Aorta (tissue), 5 donors: ENCODE measurements at regions not wholly inside any gene's neighbourhood (a gene's known extent, or its start where the extent isn't known, plus 50 kb on each side); places are given as distances from the start of the nearest gene placed in this dataset.
A peak's percentile ranks its signal among the peaks of the same experiment; 100 is the strongest.

Source experiments
- ATAC-seq: fragments of 200-7000 bp; cut with Tn5 transposase; one replicate; pipeline ENCODE4 v1.9.1; 2022; ENCODE audit warnings: moderate library complexity; ENCODE audit not compliant: low FRiP score
- DNase-seq, 2 donors: peaks; one replicate each; pipeline ENCODE4 v3.0.0-alpha.2; 2020
- H3K27ac ChIP-seq, 2 donors: one replicate each; pipeline ENCODE4 v1.5.1; 2013; ENCODE audit warnings: low read length in 2 of 2, mild to moderate bottlenecking in 2 of 2, moderate library complexity in 2 of 2, control low read depth in 1 of 2, inconsistent platforms in 1 of 2, low read depth in 1 of 2
- H3K27me3 ChIP-seq, 2 donors: one replicate each; pipeline ENCODE4 v1.6.1; 2013; ENCODE audit warnings: control low read depth in 1 of 2, low read length in 1 of 2, mild to moderate bottlenecking in 1 of 2, moderate library complexity in 1 of 2; ENCODE audit not compliant: insufficient read depth in 2 of 2, control insufficient read depth in 1 of 2
- H3K36me3 ChIP-seq, 2 donors: one replicate each; pipeline ENCODE4 v1.6.1; 2013; ENCODE audit warnings: control low read depth in 1 of 2, low read length in 1 of 2, mild to moderate bottlenecking in 1 of 2; ENCODE audit not compliant: insufficient read depth in 2 of 2, control insufficient read depth in 1 of 2
- H3K4me1 ChIP-seq, 2 donors: one replicate each; pipeline ENCODE4 v1.6.1; 2013; ENCODE audit warnings: low read length in 2 of 2, control low read depth in 1 of 2, mild to moderate bottlenecking in 1 of 2, moderate library complexity in 1 of 2; ENCODE audit not compliant: insufficient read depth in 2 of 2, control insufficient read depth in 1 of 2
- H3K4me3 ChIP-seq, 2 donors: one replicate each; pipeline ENCODE4 v1.5.1; 2013; ENCODE audit warnings: low read length in 2 of 2, control low read depth in 1 of 2, mild to moderate bottlenecking in 1 of 2
- H3K9me3 ChIP-seq: one replicate; pipeline ENCODE4 v1.6.1; 2013; ENCODE audit warnings: mild to moderate bottlenecking, low read length; ENCODE audit not compliant: control insufficient read depth
- WGBS, 2 donors: extraction: QIAGEN DNeasy Blood & Tissue Kit; methylation state at CpG; one replicate each; pipeline ENCODE4 v1.1.7; 2013; 5-methylcytosine and 5-hydroxymethylcytosine counted together
- intact Hi-C, 2 donors: fragments of 100-400 bp; cut with DNase I; formaldehyde crosslinking; loops; one replicate each; pipeline versions ENCODE4 v1.14.2 to v1.15.0; 2022
- donor health status: healthy with polysubstance abuse.
- donor health status: Bipolar disorder and iron deficiency.
- donor health status: DM: no; HTN: no; CAD: no.
- donor health status: DM: no; HTN: no; CAD: no.
- donor health status: DM: yes; HTN: yes; CAD: no.

DNA sequence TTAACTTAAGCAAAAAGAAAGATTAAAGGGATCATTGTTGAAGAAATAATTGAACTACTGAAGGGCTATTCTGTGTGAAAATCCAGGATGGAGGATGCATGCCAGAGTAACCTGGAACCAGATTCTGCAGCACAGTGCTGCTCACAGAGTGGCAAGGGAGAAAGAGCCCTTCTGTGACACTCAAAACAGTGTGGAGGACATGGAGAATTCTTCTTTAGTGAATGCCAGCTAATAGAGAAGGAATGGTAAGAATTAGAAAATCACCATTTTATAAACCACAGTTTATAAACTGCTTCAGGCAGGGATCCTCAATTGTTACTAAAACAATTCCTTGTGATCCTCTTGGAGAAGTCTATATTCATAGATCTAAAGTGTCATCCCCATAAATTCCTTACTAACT lies 70.4 kb upstream of the ARHGEF26 start:
- ATAC-seq: no peak
- no peak overlapping the region for H3K27ac ChIP-seq
- no peaks in the 10 kb centered on the region for H3K9me3 ChIP-seq

GRCh38 chr3:154059833-154060232 lies 61.4 kb upstream of the ARHGEF26 start:
- WGBS, 2 donors: 17 to 20% methylated on average over 6 of the region's 6 CpGs
- DNase-seq: no peak
- peak overlapping the region; percentile 94 to 100 for H3K27ac ChIP-seq
- H3K27me3 ChIP-seq: no peaks in the 10 kb centered on the region
- ATAC-seq: no peak
- no peaks in the 10 kb centered on the region for H3K36me3 ChIP-seq
- no peak overlapping the region for H3K4me3 ChIP-seq
- H3K4me1 ChIP-seq: peaks cover 4 to 6% of the 10 kb centered on the region in 2 donors
- intact Hi-C loops: no loop called here
- no peaks in the 10 kb centered on the region for H3K9me3 ChIP-seq

More for the DNA sequence above, 70.4 kb upstream of the ARHGEF26 start:
- Histone ChIP-seq H3K4me1 (no peaks in the 10 kb centered on the region), H3K27me3 (no peaks in the 10 kb centered on the region), H3K36me3 (peaks cover 0 to 2% of the 10 kb centered on the region in 2 donors), H3K4me3 (no peak overlapping the region)
- DNase-seq: no peak
- intact Hi-C loops: no loop called here

DNA sequence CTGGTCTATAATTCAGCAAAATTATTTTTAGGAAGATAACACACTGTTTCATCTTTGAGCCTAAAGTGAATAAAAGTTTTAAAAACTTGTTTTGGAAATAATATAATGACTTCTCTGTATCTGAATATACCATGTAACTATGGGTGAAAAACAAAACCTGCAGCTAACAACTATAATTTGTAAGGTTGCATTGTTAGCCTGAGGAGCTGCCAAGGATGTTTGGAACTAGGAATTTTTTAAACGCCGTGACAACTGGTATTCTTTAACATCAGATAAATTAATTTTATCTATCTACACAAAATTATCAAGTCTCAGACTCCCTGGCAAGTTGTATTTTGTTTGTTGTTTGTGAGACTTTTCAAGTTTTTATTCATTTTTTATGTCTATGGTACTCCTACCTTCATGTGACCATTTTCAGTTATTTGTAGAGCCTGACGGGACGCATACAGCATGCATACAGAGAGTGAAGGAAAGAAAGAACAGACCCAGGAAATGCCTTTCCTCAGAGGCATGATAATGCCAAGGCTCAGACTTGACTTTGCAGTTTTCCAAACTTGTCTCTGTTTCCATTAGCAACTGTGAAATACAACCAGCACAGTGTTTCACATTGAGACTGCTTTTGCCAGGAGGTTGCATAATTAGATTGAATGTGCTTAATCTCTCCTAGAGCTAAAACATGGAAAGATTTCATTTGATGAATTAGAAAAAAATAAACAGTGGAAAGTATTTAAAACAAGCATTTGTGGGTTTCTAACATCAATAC lies 60.8 kb upstream of the ARHGEF26 start:
- Histone ChIP-seq H3K4me3 (no peak overlapping the region), H3K27me3 (no peaks in the 10 kb centered on the region), H3K4me1 (peaks cover 4 to 6% of the 10 kb centered on the region in 2 donors), H3K9me3 (no peaks in the 10 kb centered on the region), H3K36me3 (no peaks in the 10 kb centered on the region), H3K27ac (peak overlapping the region; percentile 94 to 100)
- WGBS, 2 donors: 2 to 8% methylated on average over 4 of the region's 4 CpGs
- intact Hi-C loops: no loop called here
- DNase-seq: peak in 1 of 2 donors; percentile 44
- ATAC-seq: peak; percentile 88

DNA sequence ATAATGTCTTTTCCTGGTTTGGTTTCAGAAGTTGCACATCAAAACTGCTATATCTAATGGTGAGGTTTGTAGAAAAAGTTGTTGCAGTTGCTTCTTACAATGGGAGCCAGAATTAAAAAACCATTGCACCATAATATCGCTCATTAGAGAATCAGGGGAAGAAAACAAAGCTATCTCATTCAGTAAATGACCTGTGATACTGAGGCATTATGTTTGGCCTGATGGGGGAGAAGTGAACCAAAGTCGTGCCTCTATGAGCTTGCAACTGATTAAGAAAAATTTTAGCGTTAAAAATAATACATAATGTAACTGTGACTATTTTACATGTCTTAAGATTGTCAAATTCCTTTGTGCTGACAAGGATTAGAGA lies 60.2 kb upstream of the ARHGEF26 start:
- intact Hi-C loops: no loop called here
- Histone ChIP-seq H3K9me3 (no peaks in the 10 kb centered on the region), H3K4me3 (no peak overlapping the region), H3K4me1 (peaks cover 4 to 6% of the 10 kb centered on the region in 2 donors), H3K27me3 (no peaks in the 10 kb centered on the region), H3K36me3 (no peaks in the 10 kb centered on the region), H3K27ac (no peak overlapping the region)
- ATAC-seq (peak; percentile 37), DNase-seq (no peak)
- 4 to 5% methylated on average over 3 of the region's 3 CpGs for WGBS, 2 donors

- Histone ChIP-seq H3K4me3 (no peak overlapping the region), H3K9me3 (no peaks in the 10 kb centered on the region), H3K27ac (no peak overlapping the region), H3K4me1 (peaks cover 4 to 6% of the 10 kb centered on the region in 2 donors), H3K36me3 (no peaks in the 10 kb centered on the region), H3K27me3 (no peaks in the 10 kb centered on the region)
- WGBS, 2 donors: 90 to 94% methylated on average over 7 of the region's 7 CpGs
- no peak for ATAC-seq
- intact Hi-C loops: no loop called here
- DNase-seq: no peak
Observed at GRCh38 chr3:154062513-154062912, 58.7 kb upstream of the ARHGEF26 start.

- no peaks in the 10 kb centered on the region for H3K36me3 ChIP-seq
- H3K9me3 ChIP-seq: no peaks in the 10 kb centered on the region
- no peak overlapping the region for H3K27ac ChIP-seq
- ATAC-seq (no peak), DNase-seq (no peak)
- intact Hi-C loops: no loop called here
- 94 to 97% methylated on average over 2 of the region's 2 CpGs for WGBS, 2 donors
- H3K4me1 ChIP-seq: no peaks in the 10 kb centered on the region
- no peak overlapping the region for H3K4me3 ChIP-seq
- H3K27me3 ChIP-seq: no peaks in the 10 kb centered on the region
Observed at GRCh38 chr3:154071146-154071545, 50.0 kb upstream of the ARHGEF26 start.
